RKO (cell line): ENCODE measurements at regions not wholly inside any gene's neighbourhood (a gene's known extent, or its start where the extent isn't known, plus 50 kb on each side); places are given as distances from the start of the nearest gene placed in this dataset.
"Not testable (repeated sequence)": the region's sequence is repeated elsewhere in the genome, so short reads cannot be mapped to it uniquely, and the experiment has no call there.

Experiments
- DNase-seq: peaks from one replicate; pipeline ENCODE4 v3.0.0-alpha.2; 2016; ENCODE audit warnings: low spot score

GRCh38 chr10:42690449-42691360 lies 52.3 kb upstream of the ZNF33B start:
- peak; percentile 34 for DNase-seq

- DNase-seq = no peak
These were observed 53.2 kb upstream of the ZNF33B start for GRCh38 chr10:42691361-42692120.

DNA sequence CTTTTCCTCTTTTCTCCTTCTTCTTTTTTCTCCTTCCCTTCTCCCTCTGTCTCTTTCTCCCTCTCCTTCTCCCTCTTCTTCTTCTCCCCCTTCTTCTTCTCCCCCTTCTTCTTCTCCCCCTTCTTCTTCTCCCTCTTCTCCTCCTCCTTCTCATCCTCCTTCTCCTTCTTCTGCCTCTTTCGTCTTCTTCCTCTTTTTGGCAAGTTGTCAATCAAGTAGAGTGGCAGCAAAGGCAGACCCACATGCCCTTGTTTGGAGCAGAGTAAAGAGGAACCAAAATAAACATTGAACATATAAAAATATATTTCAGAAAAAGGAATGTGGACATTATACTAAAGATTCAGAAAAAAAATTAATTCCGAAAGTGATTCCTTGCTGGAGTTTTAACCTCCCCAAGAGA lies 59.6 kb upstream of the ZNF33B start:
- DNase-seq = no peak

DNA sequence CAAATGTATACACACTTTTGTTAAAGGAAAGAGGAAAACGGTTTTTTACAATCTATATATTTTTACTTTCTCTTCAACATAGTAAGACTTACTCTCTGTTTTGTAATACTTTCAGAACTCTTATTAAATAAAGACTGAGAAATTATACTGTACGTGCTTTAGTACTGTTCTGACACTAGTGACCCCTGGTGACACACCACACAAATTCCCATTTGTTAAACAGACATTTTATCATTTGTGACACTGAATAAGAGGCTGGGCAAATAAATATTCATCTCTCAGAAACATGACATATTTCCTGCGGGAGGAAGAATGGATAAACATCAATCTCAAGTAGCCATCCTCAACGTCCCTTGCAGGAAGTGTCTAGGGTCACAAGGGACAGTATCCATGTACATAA lies 68.9 kb upstream of the ZNF33B start:
- no peak for DNase-seq

- not testable (repeated sequence) for DNase-seq
These were observed 63.3 kb upstream of the BMS1 start for GRCh38 chr10:42719339-42719738.

GRCh38 chr10:42722575-42722974 lies 60.0 kb upstream of the BMS1 start:
- no peak for DNase-seq

DNA sequence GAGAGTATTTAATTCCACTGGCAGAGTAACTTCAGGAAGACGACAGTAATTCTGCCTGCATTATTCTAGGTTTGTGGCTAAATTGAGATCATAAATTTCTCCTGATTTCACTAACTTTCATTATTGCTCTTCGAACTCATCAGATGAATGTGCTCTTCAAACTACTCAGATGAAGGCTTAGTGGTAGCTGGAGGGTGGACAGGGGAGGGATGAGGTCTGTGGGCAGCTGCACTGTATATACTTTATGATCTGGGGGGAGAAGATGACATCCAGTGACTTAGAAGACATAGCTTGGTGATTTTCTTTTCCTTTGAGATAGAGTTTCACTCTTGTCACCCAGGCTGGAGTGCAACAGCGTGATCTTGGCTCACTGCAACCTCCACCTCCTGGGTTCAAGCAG lies 59.0 kb upstream of the BMS1 start:
- DNase-seq = not testable (repeated sequence)

GRCh38 chr10:42724660-42725059 lies 57.9 kb upstream of the BMS1 start:
- DNase-seq = not testable (repeated sequence)

GRCh38 chr10:42732266-42732665 lies 50.3 kb upstream of the BMS1 start:
- no peak for DNase-seq
